Transverse colon (tissue), 4 donors: ENCODE measurements at regions not wholly inside any gene's neighbourhood (a gene's known extent, or its start where the extent isn't known, plus 50 kb on each side); places are given as distances from the start of the nearest gene placed in this dataset.

Experiments
- DNase-seq: peaks from one replicate; pipeline ENCODE4 v3.0.0-alpha.2; 2019
- H3K27ac ChIP-seq, 4 donors: fragments of 200-600 bp; sonication (generic); 2 replicates each; pipeline ENCODE4 v1.5.1; 2016 to 2018; ENCODE audit warnings: inconsistent platforms in 4 of 4
- H3K27me3 ChIP-seq: fragments of 200-600 bp; sonication (generic); 2 replicates; pipeline ENCODE4 v1.5.1; 2017; ENCODE audit warnings: inconsistent platforms
- H3K36me3 ChIP-seq, 4 donors: fragments of 200-600 bp; sonication (generic); 2 replicates each; pipeline ENCODE4 v1.5.1; 2017 to 2019; ENCODE audit warnings: inconsistent platforms in 4 of 4
- H3K4me1 ChIP-seq, 4 donors: fragments of 200-600 bp; sonication (generic); 2 replicates each; pipeline ENCODE4 v1.5.1; 2017 to 2020; ENCODE audit warnings: inconsistent platforms in 4 of 4
- H3K4me3 ChIP-seq, 4 donors: fragments of 200-600 bp; sonication (generic); 1 replicate in 1 of 4; 2 replicates in 3 of 4; pipeline versions ENCODE4 v1.5.1 to v1.6.1; 2017 to 2019; ENCODE audit warnings: inconsistent platforms in 4 of 4
- H3K9me3 ChIP-seq, 2 donors: fragments of 200-600 bp; sonication (generic); 2 replicates each; pipeline ENCODE4 v1.5.1; 2017 to 2019; ENCODE audit warnings: inconsistent platforms in 2 of 2
- CTCF ChIP-seq, 5 experiments: fragments of 200-600 bp in 3 of 5; fragments of 450-650 bp in 2 of 5; sonication (generic) in 3 of 5; IDR thresholded peaks; 1 replicate in 2 of 5; 2 replicates in 3 of 5; pipeline ENCODE4 v1.5.1; 2016 to 2017; ENCODE audit warnings: antibody characterized with exemption in 5 of 5, inconsistent platforms in 3 of 5, mild to moderate bottlenecking in 2 of 5, moderate library complexity in 1 of 5
- EP300 ChIP-seq: sonication (generic); formaldehyde crosslinking; IDR thresholded peaks from one replicate; pipeline ENCODE4 v1.6.1; 2017; ENCODE audit warnings: antibody characterized with exemption, low read depth
- POLR2A ChIP-seq: fragments of 450-650 bp; IDR thresholded peaks from one replicate; pipeline ENCODE4 v1.6.1; 2016; ENCODE audit warnings: antibody characterized with exemption, mild to moderate bottlenecking, moderate library complexity
- POLR2AphosphoS5 ChIP-seq, 3 donors: sonication (generic); formaldehyde crosslinking; IDR thresholded peaks; one replicate each; pipeline ENCODE4 v1.6.1; 2016; ENCODE audit warnings: antibody characterized with exemption in 3 of 3
- WGBS, 2 donors: methylation state at CpG; one replicate each; pipeline ENCODE4 v1.1.5; 2018; ENCODE audit warnings: low coverage in 1 of 2; 5-methylcytosine and 5-hydroxymethylcytosine counted together
- in situ Hi-C, 4 donors: fragments of 200-750 bp; cut with MboI; loops; one replicate each; pipeline versions ENCODE4 v1.15.0 to v1.15.1; 2017; ENCODE audit warnings: low sequenced_read_pairs in 3 of 4, low pct_ligation_motif_present in 1 of 4, low pct_unique_long_range_greater_than_20kb in 1 of 4
- intact Hi-C: fragments of 100-400 bp; cut with DNase I; formaldehyde crosslinking; loops from one replicate; pipeline ENCODE4 v1.15.1; 2023; ENCODE audit warnings: low total_unique reads

- no peak for TF ChIP-seq POLR2AphosphoS5 (IDR thresholded peaks at IDR 0.05)
- no peak for TF ChIP-seq CTCF (IDR thresholded peaks at IDR 0.05)
- TF ChIP-seq POLR2A = no peak
- no peak for TF ChIP-seq EP300
- Histone ChIP-seq H3K27me3 (no peaks in the 10 kb centered on the region), H3K9me3 (no peaks in the 10 kb centered on the region), H3K27ac (no peak overlapping the region), H3K36me3 (no peaks in the 10 kb centered on the region), H3K4me3 (no peak overlapping the region), H3K4me1 (no peaks in the 10 kb centered on the region)
- WGBS, 2 donors = 59% methylated on average over 3 of the region's 3 CpGs; no CpG with 5 or more reads in 1 of the 2 donors
- no peak for DNase-seq
- intact Hi-C loops (no loop called here), in situ Hi-C loops (no loop called here)
Observed at GRCh38 chr10:78784546-78784945, 284.2 kb upstream of the ZMIZ1 start.

GRCh38 chr10:78785066-78785465, 283.7 kb upstream of the ZMIZ1 start:
- in situ Hi-C loops (no loop called here), intact Hi-C loops (no loop called here)
- Histone ChIP-seq H3K36me3 (no peaks in the 10 kb centered on the region), H3K9me3 (no peaks in the 10 kb centered on the region), H3K4me1 (no peaks in the 10 kb centered on the region), H3K27me3 (no peaks in the 10 kb centered on the region), H3K27ac (no peak overlapping the region), H3K4me3 (no peak overlapping the region)
- 56 to 68% methylated on average over 2 to 4 of the region's 4 CpGs for WGBS, 2 donors
- TF ChIP-seq CTCF (IDR thresholded peaks at IDR 0.05) = no peak
- TF ChIP-seq POLR2AphosphoS5 (IDR thresholded peaks at IDR 0.05) = no peak
- TF ChIP-seq POLR2A = no peak
- no peak for TF ChIP-seq EP300
- DNase-seq = no peak

- H3K9me3 ChIP-seq = no peaks in the 10 kb centered on the region
- TF ChIP-seq CTCF (IDR thresholded peaks at IDR 0.05) (no peak), POLR2A (no peak), POLR2AphosphoS5 (IDR thresholded peaks at IDR 0.05) (no peak), EP300 (no peak)
- WGBS, 2 donors = 67 to 82% methylated on average over 6 of the region's 6 CpGs
- no peaks in the 10 kb centered on the region for H3K27me3 ChIP-seq
- no peaks in the 10 kb centered on the region for H3K36me3 ChIP-seq
- intact Hi-C loops (no loop called here), in situ Hi-C loops (no loop called here)
- no peaks in the 10 kb centered on the region for H3K4me1 ChIP-seq
- no peak overlapping the region for H3K4me3 ChIP-seq
- DNase-seq = no peak
- no peak overlapping the region for H3K27ac ChIP-seq
Observed at GRCh38 chr10:78785991-78786390, 282.8 kb upstream of the ZMIZ1 start.

- H3K27ac ChIP-seq = no peak overlapping the region
- in situ Hi-C loops (no loop called here), intact Hi-C loops (no loop called here)
- 22 to 30% methylated on average over 2 of the region's 2 CpGs for WGBS, 2 donors
- DNase-seq = no peak
- H3K36me3 ChIP-seq = no peaks in the 10 kb centered on the region
- H3K27me3 ChIP-seq = no peaks in the 10 kb centered on the region
- TF ChIP-seq POLR2AphosphoS5 (IDR thresholded peaks at IDR 0.05) = no peak
- TF ChIP-seq EP300 = no peak
- no peak overlapping the region for H3K4me3 ChIP-seq
- H3K9me3 ChIP-seq = no peaks in the 10 kb centered on the region
- no peaks in the 10 kb centered on the region for H3K4me1 ChIP-seq
Observed at GRCh38 chr10:78787125-78787524, 281.6 kb upstream of the ZMIZ1 start.

- in situ Hi-C loops = no loop called here
- Histone ChIP-seq H3K4me1 (no peaks in the 10 kb centered on the region), H3K27me3 (no peaks in the 10 kb centered on the region), H3K36me3 (no peaks in the 10 kb centered on the region), H3K4me3 (no peak overlapping the region), H3K9me3 (no peaks in the 10 kb centered on the region), H3K27ac (no peak overlapping the region)
- TF ChIP-seq POLR2A (no peak), CTCF (IDR thresholded peaks at IDR 0.05) (no peak), EP300 (no peak), POLR2AphosphoS5 (IDR thresholded peaks at IDR 0.05) (no peak)
- 70 to 77% methylated on average over 4 to 7 of the region's 7 CpGs for WGBS, 2 donors
- intact Hi-C loops = no loop called here
- DNase-seq = no peak
Observed at GRCh38 chr10:78794736-78795455, 273.9 kb upstream of the ZMIZ1 start.
